CD4-positive, CD25-positive, alpha-beta regulatory T cell (primary cell): ENCODE measurements at regions not wholly inside any gene's neighbourhood (a gene's known extent, or its start where the extent isn't known, plus 50 kb on each side); places are given as distances from the start of the nearest gene placed in this dataset.
A peak's percentile ranks its signal among the peaks of the same experiment; 100 is the strongest.
"Not testable (repeated sequence)": the region's sequence is repeated elsewhere in the genome, so short reads cannot be mapped to it uniquely, and the experiment has no call there.

Experiments used
- ATAC-seq, 2 donors: fragments of 150-1000 bp; cut with Tn5 transposase; one replicate each; pipeline ENCODE4 v1.10.0; 2021; ENCODE audit warnings: low read depth in 2 of 2, moderate number of reproducible peaks in 2 of 2, moderate library complexity in 1 of 2
- DNase-seq, 3 donors: peaks; one replicate each; pipeline versions ENCODE4 v3.0.0 to v3.0.0-alpha.2; 2012 to 2022; ENCODE audit warnings: mixed read lengths in 1 of 3
- H3K27ac ChIP-seq: one replicate; pipeline ENCODE4 v1.7.0; 2013; ENCODE audit warnings: mild to moderate bottlenecking, low read length; ENCODE audit not compliant: insufficient read depth, poor library complexity, severe bottlenecking
- H3K27me3 ChIP-seq: one replicate; pipeline ENCODE4 v1.7.0; 2013; ENCODE audit warnings: low read length; ENCODE audit not compliant: control insufficient read depth, insufficient read depth
- H3K36me3 ChIP-seq: one replicate; pipeline ENCODE4 v1.7.0; 2013; ENCODE audit warnings: mild to moderate bottlenecking, low read length, moderate library complexity; ENCODE audit not compliant: control insufficient read depth, insufficient read depth
- H3K4me1 ChIP-seq: 2 replicates; pipeline ENCODE4 v1.7.0; 2013; ENCODE audit warnings: mild to moderate bottlenecking, low read length; ENCODE audit not compliant: insufficient read depth, control insufficient read depth, poor library complexity, severe bottlenecking
- H3K4me3 ChIP-seq: one replicate; pipeline ENCODE4 v1.7.0; 2013; ENCODE audit warnings: low read depth, mild to moderate bottlenecking, low read length, moderate library complexity
- H3K9me3 ChIP-seq, 2 experiments: 1 replicate in 1 of 2; 2 replicates in 1 of 2; pipeline ENCODE4 v1.7.0; 2013; ENCODE audit warnings: low read length in 2 of 2, mild to moderate bottlenecking in 1 of 2, moderate library complexity in 1 of 2; ENCODE audit not compliant: control insufficient read depth in 2 of 2
- H3K27ac Mint-ChIP-seq, 3 donors: one replicate each; pipeline ENCODE4 v1.8.0; 2020 to 2022; ENCODE audit warnings: mild to moderate bottlenecking in 3 of 3, mixed read lengths in 3 of 3, moderate library complexity in 2 of 3
- H3K27me3 Mint-ChIP-seq: one replicate; pipeline ENCODE4 v1.8.0; 2022; ENCODE audit warnings: mild to moderate bottlenecking, mixed read lengths
- H3K36me3 Mint-ChIP-seq: one replicate; pipeline ENCODE4 v1.8.0; 2020; ENCODE audit warnings: mixed read lengths
- H3K4me1 Mint-ChIP-seq, 4 donors: one replicate each; pipeline ENCODE4 v1.8.0; 2020 to 2022; ENCODE audit warnings: mixed read lengths in 4 of 4, mild to moderate bottlenecking in 1 of 4
- H3K4me3 Mint-ChIP-seq, 4 donors: one replicate each; pipeline ENCODE4 v1.8.0; 2020 to 2022; ENCODE audit warnings: mild to moderate bottlenecking in 4 of 4, mixed read lengths in 4 of 4, moderate library complexity in 3 of 4
- H3K9me3 Mint-ChIP-seq, 7 donors: one replicate each; pipeline ENCODE4 v1.8.0; 2020 to 2022; ENCODE audit warnings: mixed read lengths in 7 of 7, mild to moderate bottlenecking in 3 of 7, moderate library complexity in 2 of 7

DNA sequence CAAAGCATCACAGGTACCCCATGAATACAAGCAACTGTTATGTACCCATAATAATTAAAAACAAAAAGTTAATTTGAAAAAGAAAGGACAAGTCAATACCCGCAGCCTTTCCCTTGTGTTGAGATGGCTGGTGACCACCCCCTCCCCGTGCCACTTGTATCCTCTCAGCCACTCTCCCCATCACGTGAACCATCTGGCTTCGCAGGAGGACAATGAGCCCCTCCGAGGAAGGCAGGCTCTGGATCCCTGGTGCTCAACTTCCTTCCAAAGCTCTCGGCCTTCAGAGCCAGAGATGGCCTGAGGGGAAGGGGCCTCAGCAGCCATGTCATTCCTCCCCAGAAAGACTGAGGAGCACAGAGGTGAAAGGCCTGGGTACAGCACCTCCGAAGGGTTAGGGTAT, 120.4 kb upstream of the RAB4A start:
- no peaks in the 10 kb centered on the region for H3K36me3 ChIP-seq
- no peak overlapping the region for H3K27ac ChIP-seq
- Mint-ChIP-seq H3K9me3 (no peaks in the 10 kb centered on the region), H3K4me1 (peaks cover 0 to 11% (median 7%) of the 10 kb centered on the region in 4 donors), H3K27me3 (no peaks in the 10 kb centered on the region), H3K36me3 (no peaks in the 10 kb centered on the region), H3K4me3 (no peak overlapping the region), H3K27ac (no peak overlapping the region)
- H3K9me3 ChIP-seq = no peaks in the 10 kb centered on the region
- H3K4me3 ChIP-seq = no peak overlapping the region
- no peaks in the 10 kb centered on the region for H3K4me1 ChIP-seq
- DNase-seq = no peak
- ATAC-seq = no peak
- no peaks in the 10 kb centered on the region for H3K27me3 ChIP-seq

DNA sequence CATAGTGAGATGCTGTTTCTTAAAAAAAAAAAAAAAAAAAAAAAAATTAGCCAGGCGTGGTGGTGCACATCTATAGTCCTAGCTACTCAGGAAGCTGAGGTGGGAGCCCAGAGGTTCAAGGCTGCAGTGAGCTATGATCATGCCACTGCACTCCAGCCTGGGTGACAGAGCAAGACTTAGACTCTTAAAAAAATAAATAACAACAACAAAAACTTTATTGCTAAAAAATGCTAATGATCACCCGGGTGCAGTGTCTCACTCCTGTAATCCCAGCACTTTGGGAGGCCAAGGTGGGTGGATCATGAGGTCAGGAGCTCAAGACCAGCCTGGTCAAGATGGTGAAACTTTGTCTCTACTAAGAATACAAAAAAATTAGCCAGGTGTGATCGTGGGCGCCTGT, 119.5 kb upstream of the RAB4A start:
- not testable (repeated sequence) for H3K9me3 ChIP-seq, H3K27me3 Mint-ChIP-seq, H3K4me3 ChIP-seq, H3K9me3 Mint-ChIP-seq, ATAC-seq, H3K36me3 Mint-ChIP-seq, DNase-seq, H3K27me3 ChIP-seq, H3K27ac Mint-ChIP-seq, H3K27ac ChIP-seq, H3K4me3 Mint-ChIP-seq, H3K36me3 ChIP-seq, H3K4me1 ChIP-seq
- peaks cover 0 to 15% (median 8%) of the 10 kb centered on the region in 4 donors for H3K4me1 Mint-ChIP-seq

- Histone ChIP-seq H3K36me3 (no peaks in the 10 kb centered on the region), H3K27me3 (no peaks in the 10 kb centered on the region), H3K27ac (no peak overlapping the region), H3K4me1 (no peaks in the 10 kb centered on the region), H3K4me3 (no peak overlapping the region), H3K9me3 (no peaks in the 10 kb centered on the region)
- Mint-ChIP-seq H3K27me3 (no peaks in the 10 kb centered on the region), H3K9me3 (no peaks in the 10 kb centered on the region), H3K36me3 (no peaks in the 10 kb centered on the region), H3K4me1 (peaks cover 0 to 17% (median 8%) of the 10 kb centered on the region in 4 donors), H3K27ac (no peak overlapping the region), H3K4me3 (no peak overlapping the region)
- ATAC-seq (no peak), DNase-seq (no peak)
Observed at GRCh38 chr1:229152311-229152710, 118.6 kb upstream of the RAB4A start.

GRCh38 chr1:229153955-229154548, 116.9 kb upstream of the RAB4A start:
- Mint-ChIP-seq H3K27me3 (no peaks in the 10 kb centered on the region), H3K4me3 (no peak overlapping the region), H3K4me1 (peaks cover 0 to 17% (median 8%) of the 10 kb centered on the region in 4 donors), H3K9me3 (no peaks in the 10 kb centered on the region), H3K27ac (no peak overlapping the region), H3K36me3 (no peaks in the 10 kb centered on the region)
- Histone ChIP-seq H3K27ac (no peak overlapping the region), H3K27me3 (no peaks in the 10 kb centered on the region), H3K9me3 (no peaks in the 10 kb centered on the region), H3K36me3 (no peaks in the 10 kb centered on the region), H3K4me3 (no peak overlapping the region), H3K4me1 (no peaks in the 10 kb centered on the region)
- DNase-seq (no peak), ATAC-seq (no peak)

DNA sequence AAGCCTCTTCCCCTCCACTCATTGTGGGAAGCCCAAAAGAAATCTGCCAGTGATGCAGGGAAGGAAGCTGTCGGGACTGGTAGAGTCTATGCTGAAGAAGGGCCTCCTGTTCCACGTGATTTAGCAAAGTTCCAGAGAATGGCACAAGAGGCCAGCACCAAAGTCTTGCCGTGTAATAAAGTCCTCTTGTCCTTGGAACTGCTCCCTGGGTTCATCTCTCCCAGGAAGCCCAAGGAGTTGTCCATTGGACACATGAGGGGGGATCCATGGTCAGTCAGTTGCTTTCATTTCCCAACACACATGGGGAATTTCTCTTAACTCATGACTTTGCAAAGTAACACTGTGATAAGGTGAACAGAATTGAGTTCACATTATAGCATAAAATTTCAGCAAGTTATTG, 116.1 kb upstream of the RAB4A start:
- Mint-ChIP-seq H3K27me3 (no peaks in the 10 kb centered on the region), H3K9me3 (no peaks in the 10 kb centered on the region), H3K36me3 (no peaks in the 10 kb centered on the region), H3K4me3 (no peak overlapping the region), H3K27ac (peak overlapping the region in 1 of 3 donors; percentile 77), H3K4me1 (peaks cover 0 to 17% (median 8%) of the 10 kb centered on the region in 4 donors)
- Histone ChIP-seq H3K9me3 (no peaks in the 10 kb centered on the region), H3K4me3 (no peak overlapping the region), H3K36me3 (no peaks in the 10 kb centered on the region), H3K27me3 (no peaks in the 10 kb centered on the region), H3K27ac (no peak overlapping the region), H3K4me1 (no peaks in the 10 kb centered on the region)
- ATAC-seq = no peak
- no peak for DNase-seq

GRCh38 chr1:229155472-229155871, 115.4 kb upstream of the RAB4A start:
- Histone ChIP-seq H3K4me3 (peak overlapping the region; percentile 51), H3K4me1 (no peaks in the 10 kb centered on the region), H3K36me3 (no peaks in the 10 kb centered on the region), H3K9me3 (no peaks in the 10 kb centered on the region), H3K27ac (no peak overlapping the region), H3K27me3 (no peaks in the 10 kb centered on the region)
- Mint-ChIP-seq H3K27ac (peak overlapping the region in 2 of 3 donors; percentile 66 to 77), H3K9me3 (no peaks in the 10 kb centered on the region), H3K4me3 (peak overlapping the region in 2 of 4 donors; percentile 72 to 81), H3K27me3 (no peaks in the 10 kb centered on the region), H3K4me1 (peaks cover 0 to 17% (median 8%) of the 10 kb centered on the region in 4 donors), H3K36me3 (no peaks in the 10 kb centered on the region)
- DNase-seq (peak in 1 of 3 donors; percentile 67), ATAC-seq (peak; percentile 48 to 54)

DNA sequence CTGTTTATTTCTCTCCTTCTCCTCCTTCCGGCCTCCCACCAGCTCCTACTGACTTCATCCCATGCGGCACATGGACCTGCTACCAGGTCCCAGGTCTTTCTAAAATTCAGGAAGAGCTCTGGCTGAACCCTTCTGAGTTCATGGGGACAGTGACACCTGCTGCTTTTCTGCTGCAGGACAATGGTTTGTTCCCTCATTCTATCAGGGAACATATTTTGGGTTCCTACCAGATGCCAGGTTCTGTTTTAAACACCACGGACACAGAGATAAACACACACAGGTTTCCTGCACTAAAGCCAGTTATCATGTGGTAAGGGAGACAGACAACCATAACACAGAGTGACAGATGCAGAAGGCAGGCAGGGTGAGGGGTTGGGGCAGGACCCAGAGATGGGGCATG, 114.0 kb upstream of the RAB4A start:
- H3K36me3 ChIP-seq = no peaks in the 10 kb centered on the region
- no peaks in the 10 kb centered on the region for H3K27me3 ChIP-seq
- no peaks in the 10 kb centered on the region for H3K27me3 Mint-ChIP-seq
- no peak for DNase-seq
- H3K4me1 ChIP-seq = no peaks in the 10 kb centered on the region
- no peaks in the 10 kb centered on the region for H3K9me3 Mint-ChIP-seq
- H3K36me3 Mint-ChIP-seq = no peaks in the 10 kb centered on the region
- H3K4me3 ChIP-seq = no peak overlapping the region
- H3K27ac Mint-ChIP-seq = peak overlapping the region in 1 of 3 donors; percentile 77
- H3K9me3 ChIP-seq = no peaks in the 10 kb centered on the region
- H3K4me1 Mint-ChIP-seq = peaks cover 0 to 17% (median 8%) of the 10 kb centered on the region in 4 donors
- no peak for ATAC-seq
- no peak overlapping the region for H3K4me3 Mint-ChIP-seq
- no peak overlapping the region for H3K27ac ChIP-seq

GRCh38 chr1:229157480-229157879, 113.4 kb upstream of the RAB4A start:
- Mint-ChIP-seq H3K27ac (peak overlapping the region in 1 of 3 donors; percentile 54), H3K9me3 (no peaks in the 10 kb centered on the region)

More at GRCh38 chr1:229157480-229157879, 113.4 kb upstream of the RAB4A start:
- Mint-ChIP-seq H3K36me3 (no peaks in the 10 kb centered on the region), H3K4me1 (peaks cover 0 to 17% (median 6%) of the 10 kb centered on the region in 4 donors), H3K4me3 (no peak overlapping the region), H3K27me3 (no peaks in the 10 kb centered on the region)
- Histone ChIP-seq H3K9me3 (no peaks in the 10 kb centered on the region), H3K27me3 (no peaks in the 10 kb centered on the region), H3K4me3 (no peak overlapping the region), H3K36me3 (no peaks in the 10 kb centered on the region), H3K27ac (no peak overlapping the region), H3K4me1 (no peaks in the 10 kb centered on the region)
- no peak for DNase-seq
- ATAC-seq = no peak
